ENCODE measurements at regions not wholly inside any gene's neighbourhood (a gene's known extent, or its start where the extent isn't known, plus 50 kb on each side); places are given as distances from the start of the nearest gene placed in this dataset.
"Not testable (repeated sequence)": the region's sequence is repeated elsewhere in the genome, so short reads cannot be mapped to it uniquely, and the experiment has no call there.

GRCh38 chr16:21519361-21520133 is 79.8 kb upstream of the METTL9 start:
- TF ChIP-seq POLR2A, CTCF, EP300 (IDR thresholded peaks at IDR 0.05): not testable (repeated sequence)

Data from gastroesophageal sphincter (tissue), 3 donors.